ENCODE measurements at regions not wholly inside any gene's neighbourhood (a gene's known extent, or its start where the extent isn't known, plus 50 kb on each side); places are given as distances from the start of the nearest gene placed in this dataset.

DNA sequence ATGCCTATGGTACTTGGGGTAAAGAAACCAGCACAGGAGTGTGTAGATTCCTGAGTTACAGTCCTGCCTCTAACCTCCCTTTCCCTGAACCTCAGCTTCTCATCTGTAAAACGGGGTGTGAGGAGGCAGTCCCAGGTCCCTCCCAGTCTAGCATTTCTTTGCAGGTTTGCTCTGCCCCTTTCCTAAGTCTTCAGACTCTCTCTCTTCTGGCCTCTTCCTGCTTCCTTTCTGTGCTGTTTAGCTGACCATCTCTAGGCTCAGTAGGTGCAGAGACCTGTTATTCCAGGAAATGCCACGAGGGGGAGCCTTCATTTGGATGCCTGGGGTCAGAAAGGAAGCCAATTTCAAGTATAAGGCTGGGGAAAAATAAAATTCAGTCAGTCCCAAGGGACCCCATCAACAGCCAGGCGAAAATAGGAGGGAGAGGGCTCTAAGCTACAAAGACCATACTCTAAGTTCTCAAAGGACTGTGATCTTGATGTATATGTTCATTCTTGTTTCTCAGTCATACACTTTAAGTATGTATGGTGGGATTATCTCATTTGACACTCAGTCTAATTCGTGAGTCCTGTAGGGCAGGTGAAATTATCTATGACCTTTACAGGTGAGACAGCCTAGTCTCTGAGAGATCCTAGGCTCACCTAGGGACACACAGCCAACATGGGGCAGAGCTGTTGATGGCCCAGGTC lies 89.1 kb downstream of the NCR2 start:
- 2 to 4% methylated on average over 4 of the region's 4 CpGs for WGBS, 2 donors
- ATAC-seq (peak; percentile 35 to 75 (median 59)), DNase-seq (peak; percentile 75 to 89 (median 82)), FAIRE-seq (peak; percentile 47)
- Histone ChIP-seq H3K27me3 (no peaks in the 10 kb centered on the region), H3K9me3 (no peaks in the 10 kb centered on the region), H3K4me1 (peaks cover 0 to 9% (median 9%) of the 10 kb centered on the region in 3 donors), H3K27ac (no peak overlapping the region), H3K36me3 (no peaks in the 10 kb centered on the region), H3K4me3 (no peak overlapping the region)
- TF ChIP-seq, protein P1, sequence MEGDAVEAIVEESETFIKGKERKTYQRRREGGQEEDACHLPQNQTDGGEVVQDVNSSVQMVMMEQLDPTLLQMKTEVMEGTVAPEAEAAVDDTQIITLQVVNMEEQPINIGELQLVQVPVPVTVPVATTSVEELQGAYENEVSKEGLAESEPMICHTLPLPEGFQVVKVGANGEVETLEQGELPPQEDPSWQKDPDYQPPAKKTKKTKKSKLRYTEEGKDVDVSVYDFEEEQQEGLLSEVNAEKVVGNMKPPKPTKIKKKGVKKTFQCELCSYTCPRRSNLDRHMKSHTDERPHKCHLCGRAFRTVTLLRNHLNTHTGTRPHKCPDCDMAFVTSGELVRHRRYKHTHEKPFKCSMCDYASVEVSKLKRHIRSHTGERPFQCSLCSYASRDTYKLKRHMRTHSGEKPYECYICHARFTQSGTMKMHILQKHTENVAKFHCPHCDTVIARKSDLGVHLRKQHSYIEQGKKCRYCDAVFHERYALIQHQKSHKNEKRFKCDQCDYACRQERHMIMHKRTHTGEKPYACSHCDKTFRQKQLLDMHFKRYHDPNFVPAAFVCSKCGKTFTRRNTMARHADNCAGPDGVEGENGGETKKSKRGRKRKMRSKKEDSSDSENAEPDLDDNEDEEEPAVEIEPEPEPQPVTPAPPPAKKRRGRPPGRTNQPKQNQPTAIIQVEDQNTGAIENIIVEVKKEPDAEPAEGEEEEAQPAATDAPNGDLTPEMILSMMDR (IDR thresholded peaks at IDR 0.05): peak; percentile 65 to 83 (median 81)
- intact Hi-C loops (cut with DNase I): no loop called here

DNA sequence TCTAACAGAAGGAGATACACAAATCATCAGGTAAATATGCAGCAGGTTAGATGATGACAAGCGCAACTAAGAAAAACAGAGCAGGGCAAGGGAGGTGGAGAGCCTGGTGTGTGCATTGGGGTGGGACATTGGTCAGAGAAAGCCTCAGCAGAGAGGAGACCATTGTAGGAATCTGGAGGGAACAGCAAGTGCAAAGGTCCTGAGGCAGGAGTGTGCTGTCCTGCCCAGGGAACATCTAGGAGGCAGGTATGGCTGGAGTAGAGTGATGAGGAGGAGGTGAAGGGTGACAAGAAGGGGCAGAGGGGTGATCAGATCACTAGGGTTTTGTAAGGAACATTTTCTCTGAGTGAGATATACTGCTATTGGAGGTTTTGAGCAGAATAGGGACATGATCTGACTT lies 90.1 kb downstream of the NCR2 start:
- H3K27ac ChIP-seq: no peak overlapping the region
- TF ChIP-seq, protein P1 (IDR thresholded peaks at IDR 0.05): no peak
- 97 to 100% methylated on average over 1 of the region's 1 CpG for WGBS, 2 donors
- intact Hi-C loops (cut with DNase I): no loop called here
- no peak overlapping the region for H3K4me3 ChIP-seq
- DNase-seq (no peak), FAIRE-seq (no peak), ATAC-seq (no peak)
- H3K36me3 ChIP-seq: no peaks in the 10 kb centered on the region
- peaks cover 0 to 9% (median 9%) of the 10 kb centered on the region in 3 donors for H3K4me1 ChIP-seq
- H3K9me3 ChIP-seq: no peaks in the 10 kb centered on the region
- no peaks in the 10 kb centered on the region for H3K27me3 ChIP-seq

DNA sequence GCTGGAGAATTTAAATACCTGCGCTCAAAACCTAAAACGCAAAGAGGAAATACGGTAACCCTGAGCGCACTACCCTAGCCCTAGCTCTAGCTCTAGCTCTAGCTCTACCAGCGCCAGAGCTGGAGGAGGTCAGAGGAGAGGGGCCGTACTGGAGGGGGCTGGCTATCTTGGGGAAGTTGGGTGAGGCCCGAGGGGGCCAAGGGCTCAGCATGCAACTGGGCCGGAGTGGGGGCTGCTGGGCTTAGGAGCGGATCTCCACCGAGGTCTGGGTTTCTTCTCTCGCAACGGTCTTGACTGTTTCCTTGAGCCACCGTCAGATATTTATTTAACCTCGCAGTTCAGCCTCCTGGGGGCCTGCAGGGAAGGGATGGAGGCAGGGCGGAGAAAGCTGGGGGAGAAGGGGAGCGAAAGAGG lies 91.0 kb downstream of the NCR2 start:
- no peak for ATAC-seq
- Histone ChIP-seq H3K4me3 (no peak overlapping the region), H3K27ac (peak overlapping the region; percentile 9 to 95 (median 66)), H3K36me3 (no peaks in the 10 kb centered on the region), H3K4me1 (peaks cover 0 to 9% (median 9%) of the 10 kb centered on the region in 3 donors), H3K27me3 (no peaks in the 10 kb centered on the region), H3K9me3 (no peaks in the 10 kb centered on the region)
- 56 to 58% methylated on average over 16 of the region's 16 CpGs for WGBS, 2 donors
- DNase-seq: no peak
- TF ChIP-seq, protein P1 (IDR thresholded peaks at IDR 0.05): no peak
- intact Hi-C loops (cut with DNase I): no loop called here
- no peak for FAIRE-seq

DNA sequence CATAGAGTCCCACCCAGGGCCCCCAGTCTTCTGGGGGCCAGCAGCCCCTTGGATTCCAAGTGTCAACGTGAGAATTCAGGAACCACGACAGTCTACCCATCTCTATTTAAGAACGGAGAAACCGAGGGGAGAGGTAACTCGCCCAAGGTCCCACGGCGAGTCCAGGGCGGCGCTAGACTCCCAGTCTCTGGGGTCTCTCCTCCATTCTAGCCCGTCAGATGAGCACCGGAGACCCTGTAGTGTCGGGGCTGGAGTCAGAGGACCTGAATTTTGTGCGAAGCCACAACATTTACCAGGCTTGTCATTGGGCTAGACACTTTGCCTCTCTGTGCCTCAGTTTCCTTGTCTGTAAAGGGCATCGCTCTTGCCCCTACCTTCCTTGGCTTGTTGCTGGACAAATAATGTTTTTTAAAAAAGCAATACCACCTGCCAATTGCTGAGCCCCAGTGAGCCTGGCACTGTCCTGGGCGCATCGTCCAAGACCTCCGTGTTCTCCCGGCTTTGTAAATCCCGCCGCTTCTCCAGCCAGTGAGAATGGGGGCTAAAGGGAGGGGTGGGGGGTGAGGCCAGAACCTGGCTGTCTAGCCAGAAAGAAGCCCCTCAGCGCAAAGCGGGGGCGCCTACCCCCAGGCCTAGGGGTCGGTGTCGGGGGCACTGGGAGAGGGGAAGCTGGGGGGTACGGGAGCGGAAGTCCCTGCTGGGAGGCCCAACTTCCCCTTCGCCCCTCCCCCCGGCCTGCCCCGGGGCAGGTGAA lies 91.7 kb downstream of the NCR2 start:
- peak overlapping the region in 3 of 4 donors; percentile 43 to 73 (median 63) for H3K4me3 ChIP-seq
- intact Hi-C loops (cut with DNase I): no loop called here
- peak overlapping the region; percentile 87 to 95 (median 89) for H3K27ac ChIP-seq
- no peaks in the 10 kb centered on the region for H3K36me3 ChIP-seq
- FAIRE-seq (no peak), DNase-seq (no peak), ATAC-seq (no peak)
- no peaks in the 10 kb centered on the region for H3K27me3 ChIP-seq
- peaks cover 0 to 9% (median 9%) of the 10 kb centered on the region in 3 donors for H3K4me1 ChIP-seq
- H3K9me3 ChIP-seq: no peaks in the 10 kb centered on the region
- TF ChIP-seq, protein P1 (IDR thresholded peaks at IDR 0.05): no peak
- WGBS, 2 donors: 55 to 56% methylated on average over 28 to 30 of the region's 30 CpGs

Data from pancreas (tissue), 10 donors.